ENCODE measurements at regions not wholly inside any gene's neighbourhood (a gene's known extent, or its start where the extent isn't known, plus 50 kb on each side); places are given as distances from the start of the nearest gene placed in this dataset.

DNA sequence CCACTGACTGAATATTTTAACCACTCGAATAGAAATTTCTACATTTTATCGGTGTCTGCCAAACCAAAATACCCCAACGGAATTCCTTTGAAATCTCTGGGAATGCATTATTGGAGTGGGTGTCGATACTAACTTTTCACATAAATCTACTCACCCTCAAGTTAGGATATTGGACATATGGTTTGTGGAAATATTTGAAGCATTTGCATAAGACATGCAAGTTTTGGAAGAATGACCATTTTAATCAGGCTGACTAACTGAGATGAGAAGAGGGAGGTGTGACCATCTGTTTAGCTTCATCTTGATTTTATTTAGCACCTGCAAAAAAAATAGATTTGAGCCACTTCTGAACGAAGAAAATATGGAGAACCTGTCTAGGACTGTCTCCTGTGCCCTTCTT is 61.2 kb downstream of the KLF6 start:
- no peak for DNase-seq

GRCh38 chr10:3720228-3721019 is 64.6 kb downstream of the KLF6 start:
- peak; percentile 48 for DNase-seq

DNA sequence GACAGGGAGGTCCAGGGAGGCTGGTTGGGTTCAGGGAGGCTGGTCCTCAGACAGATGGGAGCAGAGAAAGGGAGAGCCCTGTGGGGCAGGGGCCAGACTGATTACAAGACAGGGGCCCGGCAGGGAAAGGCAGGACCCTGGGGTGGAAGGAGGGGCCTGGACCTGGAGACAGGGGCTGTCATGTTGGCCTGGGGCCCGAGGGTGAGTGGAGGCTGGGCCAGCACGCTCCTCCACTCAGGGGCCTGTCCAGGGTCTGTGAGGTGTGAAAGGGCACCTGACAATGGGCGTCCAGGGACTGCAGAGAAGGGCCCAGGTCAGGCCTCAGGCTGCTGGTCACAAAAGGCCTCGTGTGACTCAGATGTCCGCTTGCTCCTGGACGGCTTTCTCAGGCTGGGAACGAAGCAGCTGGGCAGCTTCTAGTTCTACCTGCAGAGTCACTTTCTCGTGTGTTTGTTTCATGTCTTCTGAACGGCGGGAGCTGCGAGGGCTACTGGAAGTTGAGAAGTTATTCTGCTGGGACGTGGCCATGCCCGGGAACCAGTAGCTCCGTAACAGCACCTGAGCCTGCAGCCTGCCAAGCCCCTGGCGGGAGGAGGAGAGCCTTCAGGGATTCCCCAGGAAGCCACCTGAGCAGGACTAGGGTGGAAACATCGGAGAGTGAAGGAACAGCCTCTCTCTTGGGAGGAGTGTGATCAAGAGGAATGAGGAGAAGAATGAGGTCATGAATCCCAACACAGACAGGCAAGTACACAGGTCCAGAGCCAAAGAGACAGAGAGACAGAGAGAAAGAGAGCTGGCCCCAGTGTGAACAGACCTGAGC is 65.8 kb downstream of the KLF6 start:
- DNase-seq, result no peak

- DNase-seq, result no peak
Observed at GRCh38 chr10:3716093-3716492, 68.9 kb downstream of the KLF6 start.

DNA sequence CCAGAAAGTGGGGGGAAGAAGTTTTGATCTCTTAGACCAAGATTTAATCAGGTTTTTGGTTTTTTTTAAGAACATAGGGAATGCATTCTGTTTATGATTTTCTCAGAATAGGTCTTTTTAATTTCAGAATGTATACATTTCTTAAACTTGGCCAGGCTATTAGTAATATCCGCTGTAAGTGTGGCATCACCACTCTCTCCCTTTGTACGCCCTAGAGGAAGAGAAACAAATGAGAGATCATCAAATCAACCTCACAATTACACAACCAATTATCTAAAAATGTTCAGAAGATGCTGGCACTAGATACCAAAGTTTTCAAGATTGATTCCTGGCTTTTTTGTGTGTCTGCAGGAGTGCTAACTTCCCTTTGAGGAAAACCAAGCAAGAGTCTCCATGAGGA is 70.0 kb downstream of the KLF6 start:
- no peak for DNase-seq

- no peak for DNase-seq
Observed at GRCh38 chr10:3714531-3714930, 70.5 kb downstream of the KLF6 start.

DNA sequence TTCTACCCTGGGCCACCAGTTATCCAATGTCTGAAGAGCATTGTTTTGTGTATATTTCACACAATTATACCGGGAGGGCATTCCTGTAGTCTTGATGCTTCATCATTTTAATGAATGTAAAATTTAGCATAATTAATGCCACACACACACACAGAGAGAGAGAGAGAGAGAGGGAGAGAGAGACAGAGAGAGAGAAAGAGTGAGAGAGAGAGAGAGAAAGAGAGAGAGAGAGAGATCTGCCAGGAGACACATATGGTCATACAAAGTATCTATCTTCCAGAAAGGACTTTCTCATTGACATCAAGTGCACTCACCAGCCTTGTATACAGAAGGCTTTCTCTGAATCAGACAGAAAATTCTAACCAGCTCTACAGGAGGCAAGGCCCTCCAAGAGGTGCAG is 72.3 kb downstream of the KLF6 start:
- DNase-seq, result no peak

DNA sequence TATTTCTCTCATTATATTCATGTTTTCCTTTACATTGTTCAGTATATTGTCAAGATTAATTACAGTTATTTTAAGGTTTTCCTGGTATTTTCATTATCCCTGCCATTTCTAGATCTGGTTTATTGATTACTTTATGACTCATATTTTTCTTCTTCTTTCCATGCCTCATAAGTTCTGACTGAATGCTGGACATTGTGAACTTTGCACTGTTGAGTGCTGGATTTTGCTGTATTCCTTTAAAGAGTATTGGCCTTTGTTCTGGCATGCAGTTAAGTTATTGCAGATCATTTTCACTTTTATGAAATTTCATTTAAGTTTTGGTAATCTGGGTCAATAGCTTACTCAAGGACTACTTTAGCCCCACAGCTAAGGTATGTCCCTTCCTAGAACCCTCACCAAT is 73.1 kb downstream of the KLF6 start:
- DNase-seq, result no peak

GRCh38 chr10:3710764-3711163 is 74.2 kb downstream of the KLF6 start:
- no peak for DNase-seq

DNA sequence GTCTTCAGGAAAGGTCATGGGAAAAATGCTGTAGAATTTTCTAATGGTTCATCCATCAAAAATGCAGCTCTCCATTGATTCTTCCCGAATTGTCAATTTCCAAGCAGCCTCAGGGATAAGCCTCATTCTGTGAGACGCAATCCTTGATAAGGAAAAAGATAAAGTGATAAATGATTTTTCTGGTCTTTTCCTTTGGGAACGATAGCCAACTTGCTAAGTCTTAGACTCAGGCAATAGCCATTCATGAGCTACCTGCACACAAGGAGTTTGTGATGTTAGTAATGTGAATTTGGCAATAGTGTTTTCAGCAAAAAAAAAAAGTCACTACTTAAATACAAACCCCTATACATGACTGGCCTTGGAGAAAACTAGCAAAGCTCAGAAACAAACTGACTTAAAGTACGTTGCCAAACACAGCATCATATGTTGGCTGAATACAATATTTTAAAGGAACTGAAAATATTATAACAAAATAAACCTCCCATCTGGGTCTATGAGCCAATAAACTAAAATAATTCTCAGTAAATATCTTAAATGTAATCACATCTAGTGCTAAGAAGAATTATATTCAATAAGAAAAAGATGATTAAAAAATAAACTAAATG is 75.5 kb downstream of the KLF6 start:
- no peak for DNase-seq

DNA sequence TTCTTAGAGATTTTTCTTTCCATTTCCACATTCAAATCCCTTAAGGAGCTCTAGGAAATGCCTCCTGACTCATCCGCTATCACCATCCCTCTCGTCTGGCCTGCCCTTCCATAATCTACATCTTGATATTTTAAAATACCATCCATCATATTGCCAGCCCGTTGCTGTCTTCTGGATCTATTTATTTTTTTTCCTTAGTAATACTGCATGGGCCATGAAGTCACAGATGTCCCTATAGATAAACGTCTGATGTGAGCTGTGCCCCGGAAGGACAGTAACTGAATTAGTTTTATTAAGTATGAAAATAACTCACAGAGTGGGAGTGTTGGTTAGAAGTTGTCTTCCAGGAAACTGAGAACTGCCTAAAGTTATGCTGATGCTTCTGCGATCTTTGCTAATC is 76.2 kb downstream of the KLF6 start:
- no peak for DNase-seq

GRCh38 chr10:3704565-3705325 is 80.3 kb downstream of the KLF6 start:
- DNase-seq, result no peak

- DNase-seq, result no peak
Observed at GRCh38 chr10:3702569-3702968, 82.4 kb downstream of the KLF6 start.

GRCh38 chr10:3702056-3702546 is 82.9 kb downstream of the KLF6 start:
- DNase-seq, result no peak

GRCh38 chr10:3701491-3701890 is 83.5 kb downstream of the KLF6 start:
- no peak for DNase-seq

DNA sequence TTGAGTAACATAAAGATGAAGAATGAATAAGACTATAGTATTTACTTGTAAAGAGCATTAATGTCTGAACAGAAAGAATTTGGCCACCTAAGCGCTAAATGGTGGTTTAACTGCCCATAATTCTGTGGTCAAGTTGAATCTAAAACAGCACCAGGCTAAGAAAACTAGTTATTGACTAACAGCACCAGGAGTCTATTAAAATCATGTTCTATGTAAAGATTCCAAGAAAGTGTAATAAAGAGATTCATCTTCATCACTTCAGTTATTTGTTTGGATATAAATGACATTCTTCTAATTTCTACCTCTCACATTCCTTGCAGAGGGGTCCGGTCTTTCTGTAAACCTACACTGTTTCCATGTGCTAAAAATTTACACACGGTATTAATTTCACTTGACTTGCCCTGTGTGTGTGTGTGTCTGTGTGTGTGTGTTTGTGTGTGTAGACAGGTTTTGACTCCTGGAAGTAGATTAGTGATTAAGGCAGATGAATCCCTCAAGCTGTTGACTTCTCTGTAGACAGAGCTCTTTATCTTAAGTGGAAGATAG is 84.4 kb downstream of the KLF6 start:
- no peak for DNase-seq

- no peak for DNase-seq
Observed at GRCh38 chr10:3699916-3700315, 85.1 kb downstream of the KLF6 start.

DNA sequence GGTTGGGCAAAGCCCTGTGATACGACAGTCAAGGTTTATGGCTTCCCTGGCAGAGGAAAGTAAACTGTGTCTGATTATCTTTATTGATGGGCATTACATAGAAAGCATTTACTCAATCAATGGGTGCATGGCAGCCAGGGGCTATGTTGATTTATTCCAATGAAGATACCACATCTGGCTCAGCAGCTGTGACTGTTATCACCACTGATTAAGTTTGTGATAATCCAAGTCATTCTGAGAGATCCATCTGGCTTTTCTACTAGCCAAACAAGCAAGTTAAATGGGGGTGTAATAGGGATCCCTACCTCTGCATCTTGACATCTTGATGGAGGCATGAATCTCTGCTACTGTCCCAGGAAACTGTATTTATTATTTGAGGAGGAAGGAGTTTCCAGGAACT is 86.7 kb downstream of the KLF6 start:
- no peak for DNase-seq

- no peak for DNase-seq
Observed at GRCh38 chr10:3693698-3694080, 91.3 kb downstream of the KLF6 start.

- DNase-seq, result no peak
Observed at GRCh38 chr10:3693022-3693697, 91.8 kb downstream of the KLF6 start.

DNA sequence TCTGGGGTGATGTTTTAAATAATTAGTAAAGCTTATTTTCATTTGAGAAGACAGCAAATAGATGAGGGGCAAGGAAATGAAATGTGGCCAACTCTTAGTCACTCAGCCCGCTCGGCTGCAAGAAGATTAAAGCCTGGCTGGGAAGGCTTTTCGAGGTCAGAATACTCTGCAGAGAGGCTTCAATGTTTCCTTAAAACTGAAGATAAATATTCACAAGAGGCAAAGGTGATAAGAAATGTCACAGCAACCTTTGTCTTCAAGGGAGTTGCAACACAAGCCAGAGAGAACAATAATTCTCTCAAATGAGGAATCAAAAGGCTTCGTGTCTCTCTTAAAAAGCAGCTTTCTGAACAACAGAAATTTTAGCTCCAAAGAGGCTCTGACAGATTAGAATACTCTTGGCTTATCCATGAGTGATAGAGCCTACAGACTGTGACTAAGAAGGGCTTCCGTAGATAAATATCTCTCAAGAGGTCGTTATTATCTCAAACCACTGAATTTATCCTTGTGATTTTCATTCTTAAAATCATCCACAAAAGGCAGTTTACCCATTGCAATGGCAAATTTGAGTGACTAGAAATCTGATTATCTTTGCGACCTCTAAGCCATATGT is 92.5 kb downstream of the KLF6 start:
- DNase-seq, result no peak

DNA sequence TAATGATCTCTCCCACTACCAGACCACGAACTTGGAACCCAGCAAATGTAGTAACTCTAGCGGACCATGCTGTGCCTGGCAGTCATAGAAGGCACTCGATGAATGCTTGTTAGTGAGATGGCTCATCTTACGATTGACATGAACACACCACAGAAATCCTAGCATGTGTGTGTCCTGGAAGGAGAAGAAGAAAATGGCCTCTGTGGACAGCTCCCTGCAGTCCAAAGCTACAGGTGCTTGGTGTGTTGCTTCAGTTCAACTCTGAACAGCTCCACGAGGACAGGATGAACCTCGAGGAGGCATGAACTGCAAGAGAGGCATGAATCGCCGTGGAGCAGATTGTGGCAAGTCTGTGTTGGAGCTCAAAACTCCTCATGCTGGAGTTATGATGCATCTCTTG is 93.5 kb downstream of the KLF6 start:
- DNase-seq, result no peak
